HEK293 (cell line): ENCODE measurements at regions not wholly inside any gene's neighbourhood (a gene's known extent, or its start where the extent isn't known, plus 50 kb on each side); places are given as distances from the start of the nearest gene placed in this dataset.

Experiments
- FEZF1 ChIP-seq: fragments of 450-650 bp; formaldehyde crosslinking; IDR thresholded peaks from 2 replicates; pipeline ENCODE4 v1.5.1; 2016; ENCODE audit warnings: missing biosample characterization, missing genetic modification characterization
- GLI2 ChIP-seq: fragments of 450-650 bp; formaldehyde crosslinking; IDR thresholded peaks from 2 replicates; pipeline ENCODE4; 2017; ENCODE audit warnings: missing biosample characterization, missing genetic modification characterization, low read depth, borderline replicate concordance
- HOXD13 ChIP-seq: sonication (generic); formaldehyde crosslinking; IDR thresholded peaks from 2 replicates; pipeline ENCODE4 v1.8.0; 2022; ENCODE audit warnings: missing genetic modification reagents, borderline replicate concordance
- KLF10 ChIP-seq: fragments of 450-650 bp; IDR thresholded peaks from 2 replicates; pipeline ENCODE4 v1.5.1; 2018; ENCODE audit warnings: missing biosample characterization, mild to moderate bottlenecking, missing genetic modification characterization
- KLF16 ChIP-seq: fragments of 450-650 bp; formaldehyde crosslinking; IDR thresholded peaks from 2 replicates; pipeline ENCODE4 v1.5.1; 2017; ENCODE audit warnings: missing biosample characterization, missing genetic modification characterization
- KLF8 ChIP-seq: fragments of 450-650 bp; formaldehyde crosslinking; IDR thresholded peaks from 2 replicates; pipeline ENCODE4 v1.5.1; 2016; ENCODE audit warnings: missing biosample characterization, missing genetic modification characterization
- SP3 ChIP-seq: fragments of 450-650 bp; formaldehyde crosslinking; IDR thresholded peaks from 2 replicates; pipeline ENCODE4 v1.5.1; 2016; ENCODE audit warnings: missing biosample characterization, missing genetic modification characterization
- TRIM28 ChIP-seq: IDR thresholded peaks from 2 replicates; pipeline ENCODE4 v1.6.1; 2011; ENCODE audit warnings: low read length, control low read depth, borderline replicate concordance
- YY2 ChIP-seq: fragments of 450-650 bp; formaldehyde crosslinking; IDR thresholded peaks from 2 replicates; pipeline ENCODE4 v1.5.1; 2016; ENCODE audit warnings: missing biosample characterization, missing genetic modification characterization
- ZFP37 ChIP-seq: fragments of 450-650 bp; formaldehyde crosslinking; IDR thresholded peaks from 2 replicates; pipeline ENCODE4 v1.5.1; 2016; ENCODE audit warnings: missing biosample characterization, missing genetic modification characterization
- ZNF138 ChIP-seq: fragments of 450-650 bp; formaldehyde crosslinking; IDR thresholded peaks from 2 replicates; pipeline ENCODE4 v1.5.1; 2016; ENCODE audit warnings: missing biosample characterization, missing genetic modification characterization, borderline replicate concordance
- ZNF157 ChIP-seq: fragments of 450-650 bp; formaldehyde crosslinking; IDR thresholded peaks from 2 replicates; pipeline ENCODE4 v1.5.1; 2016; ENCODE audit warnings: missing biosample characterization, missing genetic modification characterization
- ZNF169 ChIP-seq: fragments of 450-650 bp; formaldehyde crosslinking; IDR thresholded peaks from 2 replicates; pipeline ENCODE4 v1.5.1; 2016; ENCODE audit warnings: missing biosample characterization, missing genetic modification characterization
- ZNF211 ChIP-seq: fragments of 450-650 bp; formaldehyde crosslinking; IDR thresholded peaks from 2 replicates; pipeline ENCODE4 v1.5.1; 2016; ENCODE audit warnings: low read depth, missing biosample characterization, missing genetic modification characterization
- ZNF223 ChIP-seq: fragments of 450-650 bp; formaldehyde crosslinking; IDR thresholded peaks from 2 replicates; pipeline ENCODE4 v1.5.1; 2016; ENCODE audit warnings: missing biosample characterization, missing genetic modification characterization
- ZNF394 ChIP-seq: fragments of 450-650 bp; formaldehyde crosslinking; IDR thresholded peaks from 2 replicates; pipeline ENCODE4 v1.5.1; 2016; ENCODE audit warnings: missing biosample characterization, missing genetic modification characterization, mild to moderate bottlenecking, moderate library complexity, borderline replicate concordance
- ZNF48 ChIP-seq: fragments of 450-650 bp; formaldehyde crosslinking; IDR thresholded peaks from 2 replicates; pipeline ENCODE4 v1.5.1; 2016; ENCODE audit warnings: missing biosample characterization, missing genetic modification characterization
- ZNF510 ChIP-seq: fragments of 450-650 bp; formaldehyde crosslinking; IDR thresholded peaks from 2 replicates; pipeline ENCODE4 v1.5.1; 2018; ENCODE audit warnings: mild to moderate bottlenecking, missing genetic modification characterization, missing biosample characterization; ENCODE audit not compliant: insufficient replicate concordance
- ZNF571 ChIP-seq: fragments of 450-650 bp; formaldehyde crosslinking; IDR thresholded peaks from 2 replicates; pipeline ENCODE4 v1.5.0; 2017; ENCODE audit warnings: missing biosample characterization, missing genetic modification characterization
- ZNF623 ChIP-seq: fragments of 450-650 bp; formaldehyde crosslinking; IDR thresholded peaks from 2 replicates; pipeline ENCODE4 v1.5.1; 2016; ENCODE audit warnings: missing biosample characterization, missing genetic modification characterization
- ZNF658 ChIP-seq: fragments of 450-650 bp; formaldehyde crosslinking; IDR thresholded peaks from 2 replicates; pipeline ENCODE4; 2016; ENCODE audit warnings: missing biosample characterization, missing genetic modification characterization
- ZNF677 ChIP-seq: fragments of 450-650 bp; IDR thresholded peaks from 2 replicates; pipeline ENCODE4 v1.5.0; 2018; ENCODE audit warnings: missing biosample characterization, mild to moderate bottlenecking, missing genetic modification characterization, moderate library complexity
- ZNF843 ChIP-seq: fragments of 450-650 bp; formaldehyde crosslinking; IDR thresholded peaks from 2 replicates; pipeline ENCODE4 v1.5.1; 2016; ENCODE audit warnings: missing biosample characterization, missing genetic modification characterization
- TF ChIP-seq, protein P1 (sequence below): IDR thresholded peaks from 2 replicates; pipeline ENCODE4 v1.6.1; 2011; ENCODE audit warnings: mild to moderate bottlenecking, low read depth, low read length, borderline replicate concordance
- TF ChIP-seq, protein P2 (sequence below): fragments of 450-650 bp; formaldehyde crosslinking; IDR thresholded peaks from 2 replicates; pipeline ENCODE4 v1.5.1; 2016; ENCODE audit warnings: missing biosample characterization, missing genetic modification characterization
- TF ChIP-seq, protein P3 (sequence below): fragments of 450-650 bp; formaldehyde crosslinking; IDR thresholded peaks from 2 replicates; pipeline ENCODE4 v1.5.1; 2016; ENCODE audit warnings: missing biosample characterization, missing genetic modification characterization
- TF ChIP-seq, protein P4 (sequence below): fragments of 450-650 bp; formaldehyde crosslinking; IDR thresholded peaks from 2 replicates; pipeline ENCODE4 v1.5.0; 2017; ENCODE audit warnings: missing biosample characterization, missing genetic modification characterization, borderline replicate concordance
- TF ChIP-seq, protein P5 (sequence below): fragments of 450-650 bp; formaldehyde crosslinking; IDR thresholded peaks from 2 replicates; pipeline ENCODE4 v1.5.1; 2016; ENCODE audit warnings: missing biosample characterization, missing genetic modification characterization
- TF ChIP-seq, protein P6 (sequence below): fragments of 450-650 bp; formaldehyde crosslinking; IDR thresholded peaks from 2 replicates; pipeline ENCODE4 v1.5.1; 2016; ENCODE audit warnings: missing biosample characterization, missing genetic modification characterization
- TF ChIP-seq, protein P7 (sequence below): fragments of 450-650 bp; formaldehyde crosslinking; IDR thresholded peaks from 2 replicates; pipeline ENCODE4 v1.5.1; 2016; ENCODE audit warnings: missing biosample characterization, missing genetic modification characterization
- TF ChIP-seq, protein P8 (sequence below): fragments of 450-650 bp; formaldehyde crosslinking; IDR thresholded peaks from 2 replicates; pipeline ENCODE4 v1.5.1; 2016; ENCODE audit warnings: missing biosample characterization, missing genetic modification characterization

DNA sequence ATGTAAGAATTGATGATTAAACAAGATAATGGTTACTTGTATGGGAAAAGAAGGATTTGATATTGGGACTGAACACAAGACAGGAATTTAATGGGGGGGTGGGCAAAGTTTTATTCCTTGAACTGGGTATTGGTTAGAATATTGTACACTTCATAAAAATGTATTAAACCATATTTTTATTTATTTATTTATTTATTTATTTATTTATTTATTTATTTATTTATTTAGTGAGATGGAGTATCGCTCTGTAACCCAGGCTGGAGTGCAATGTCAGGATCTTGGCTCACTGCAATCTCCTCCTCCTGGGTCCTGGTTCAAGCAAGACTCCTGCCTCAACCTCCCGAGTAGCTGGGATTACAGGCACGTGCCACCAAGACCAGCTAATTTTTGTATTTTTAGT is 287.1 kb upstream of the SLITRK5 start (continued):
- TF ChIP-seq, protein P1, sequence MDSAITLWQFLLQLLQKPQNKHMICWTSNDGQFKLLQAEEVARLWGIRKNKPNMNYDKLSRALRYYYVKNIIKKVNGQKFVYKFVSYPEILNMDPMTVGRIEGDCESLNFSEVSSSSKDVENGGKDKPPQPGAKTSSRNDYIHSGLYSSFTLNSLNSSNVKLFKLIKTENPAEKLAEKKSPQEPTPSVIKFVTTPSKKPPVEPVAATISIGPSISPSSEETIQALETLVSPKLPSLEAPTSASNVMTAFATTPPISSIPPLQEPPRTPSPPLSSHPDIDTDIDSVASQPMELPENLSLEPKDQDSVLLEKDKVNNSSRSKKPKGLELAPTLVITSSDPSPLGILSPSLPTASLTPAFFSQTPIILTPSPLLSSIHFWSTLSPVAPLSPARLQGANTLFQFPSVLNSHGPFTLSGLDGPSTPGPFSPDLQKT: no peak
- no peak for TF ChIP-seq SP3 (tag by site-specific recombination)
- TF ChIP-seq FEZF1: no peak
- no peak; the same call in 1 of the 2 replicates for TF ChIP-seq GLI2 (tag by site-specific recombination)
- TF ChIP-seq ZFP37: 0 out of 2 replicates have a peak, but pooled peaks have one; percentile 34
- no peak for TF ChIP-seq ZNF677 (tag by site-specific recombination)
- TF ChIP-seq, protein P2, sequence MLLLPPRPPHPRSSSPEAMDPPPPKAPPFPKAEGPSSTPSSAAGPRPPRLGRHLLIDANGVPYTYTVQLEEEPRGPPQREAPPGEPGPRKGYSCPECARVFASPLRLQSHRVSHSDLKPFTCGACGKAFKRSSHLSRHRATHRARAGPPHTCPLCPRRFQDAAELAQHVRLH (tag by site-specific recombination): no peak
- no peak for TF ChIP-seq ZNF211 (tag by site-specific recombination)
- no peak for TF ChIP-seq ZNF843 (tag by site-specific recombination)
- TF ChIP-seq ZNF48: no peak
- TF ChIP-seq, protein P3, sequence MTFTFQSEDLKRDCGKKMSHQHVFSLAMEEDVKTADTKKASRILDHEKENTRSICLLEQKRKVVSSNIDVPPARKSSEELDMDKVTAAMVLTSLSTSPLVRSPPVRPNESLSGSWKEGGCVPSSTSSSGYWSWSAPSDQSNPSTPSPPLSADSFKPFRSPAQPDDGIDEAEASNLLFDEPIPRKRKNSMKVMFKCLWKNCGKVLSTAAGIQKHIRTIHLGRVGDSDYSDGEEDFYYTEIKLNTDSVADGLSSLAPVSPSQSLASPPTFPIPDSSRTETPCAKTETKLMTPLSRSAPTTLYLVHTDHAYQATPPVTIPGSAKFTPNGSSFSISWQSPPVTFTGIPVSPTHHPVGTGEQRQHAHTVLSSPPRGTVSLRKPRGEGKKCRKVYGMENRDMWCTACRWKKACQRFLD (tag by site-specific recombination): no peak
- TF ChIP-seq, protein P4, sequence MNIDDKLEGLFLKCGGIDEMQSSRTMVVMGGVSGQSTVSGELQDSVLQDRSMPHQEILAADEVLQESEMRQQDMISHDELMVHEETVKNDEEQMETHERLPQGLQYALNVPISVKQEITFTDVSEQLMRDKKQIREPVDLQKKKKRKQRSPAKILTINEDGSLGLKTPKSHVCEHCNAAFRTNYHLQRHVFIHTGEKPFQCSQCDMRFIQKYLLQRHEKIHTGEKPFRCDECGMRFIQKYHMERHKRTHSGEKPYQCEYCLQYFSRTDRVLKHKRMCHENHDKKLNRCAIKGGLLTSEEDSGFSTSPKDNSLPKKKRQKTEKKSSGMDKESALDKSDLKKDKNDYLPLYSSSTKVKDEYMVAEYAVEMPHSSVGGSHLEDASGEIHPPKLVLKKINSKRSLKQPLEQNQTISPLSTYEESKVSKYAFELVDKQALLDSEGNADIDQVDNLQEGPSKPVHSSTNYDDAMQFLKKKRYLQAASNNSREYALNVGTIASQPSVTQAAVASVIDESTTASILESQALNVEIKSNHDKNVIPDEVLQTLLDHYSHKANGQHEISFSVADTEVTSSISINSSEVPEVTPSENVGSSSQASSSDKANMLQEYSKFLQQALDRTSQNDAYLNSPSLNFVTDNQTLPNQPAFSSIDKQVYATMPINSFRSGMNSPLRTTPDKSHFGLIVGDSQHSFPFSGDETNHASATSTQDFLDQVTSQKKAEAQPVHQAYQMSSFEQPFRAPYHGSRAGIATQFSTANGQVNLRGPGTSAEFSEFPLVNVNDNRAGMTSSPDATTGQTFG (tag by site-specific recombination): no peak
- no peak for TF ChIP-seq ZNF571 (tag by site-specific recombination)
- TF ChIP-seq ZNF157 (tag by site-specific recombination): no peak
- TF ChIP-seq, protein P5, sequence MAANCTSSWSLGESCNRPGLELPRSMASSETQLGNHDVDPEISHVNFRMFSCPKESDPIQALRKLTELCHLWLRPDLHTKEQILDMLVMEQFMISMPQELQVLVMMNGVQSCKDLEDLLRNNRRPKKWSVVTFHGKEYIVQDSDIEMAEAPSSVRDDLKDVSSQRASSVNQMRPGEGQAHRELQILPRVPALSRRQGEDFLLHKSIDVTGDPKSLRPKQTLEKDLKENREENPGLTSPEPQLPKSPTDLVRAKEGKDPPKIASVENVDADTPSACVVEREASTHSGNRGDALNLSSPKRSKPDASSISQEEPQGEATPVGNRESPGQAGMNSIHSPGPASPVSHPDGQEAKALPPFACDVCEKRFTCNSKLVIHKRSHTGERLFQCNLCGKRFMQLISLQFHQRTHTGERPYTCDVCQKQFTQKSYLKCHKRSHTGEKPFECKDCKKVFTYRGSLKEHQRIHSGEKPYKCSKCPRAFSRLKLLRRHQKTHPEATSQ (tag by site-specific recombination): no peak
- TF ChIP-seq KLF10 (tag by site-specific recombination): no peak
- TF ChIP-seq ZNF658 (tag by site-specific recombination): no peak
- no peak for TF ChIP-seq ZNF169 (tag by site-specific recombination)
- peak; percentile 38; the same call in 1 of the 2 replicates for TF ChIP-seq ZNF623 (tag by site-specific recombination)
- TF ChIP-seq ZNF223 (tag by site-specific recombination): no peak
- TF ChIP-seq TRIM28: no peak
- TF ChIP-seq ZNF138 (tag by site-specific recombination): no peak
- TF ChIP-seq ZNF394 (tag by site-specific recombination): peak; percentile 84; the same call in 1 of the 2 replicates
- TF ChIP-seq, protein P6, sequence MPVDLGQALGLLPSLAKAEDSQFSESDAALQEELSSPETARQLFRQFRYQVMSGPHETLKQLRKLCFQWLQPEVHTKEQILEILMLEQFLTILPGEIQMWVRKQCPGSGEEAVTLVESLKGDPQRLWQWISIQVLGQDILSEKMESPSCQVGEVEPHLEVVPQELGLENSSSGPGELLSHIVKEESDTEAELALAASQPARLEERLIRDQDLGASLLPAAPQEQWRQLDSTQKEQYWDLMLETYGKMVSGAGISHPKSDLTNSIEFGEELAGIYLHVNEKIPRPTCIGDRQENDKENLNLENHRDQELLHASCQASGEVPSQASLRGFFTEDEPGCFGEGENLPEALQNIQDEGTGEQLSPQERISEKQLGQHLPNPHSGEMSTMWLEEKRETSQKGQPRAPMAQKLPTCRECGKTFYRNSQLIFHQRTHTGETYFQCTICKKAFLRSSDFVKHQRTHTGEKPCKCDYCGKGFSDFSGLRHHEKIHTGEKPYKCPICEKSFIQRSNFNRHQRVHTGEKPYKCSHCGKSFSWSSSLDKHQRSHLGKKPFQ: no peak
- TF ChIP-seq ZNF510 (tag by site-specific recombination): peak; percentile 72
- TF ChIP-seq YY2 (tag by site-specific recombination): no peak
- no peak for TF ChIP-seq HOXD13
- TF ChIP-seq, protein P7, sequence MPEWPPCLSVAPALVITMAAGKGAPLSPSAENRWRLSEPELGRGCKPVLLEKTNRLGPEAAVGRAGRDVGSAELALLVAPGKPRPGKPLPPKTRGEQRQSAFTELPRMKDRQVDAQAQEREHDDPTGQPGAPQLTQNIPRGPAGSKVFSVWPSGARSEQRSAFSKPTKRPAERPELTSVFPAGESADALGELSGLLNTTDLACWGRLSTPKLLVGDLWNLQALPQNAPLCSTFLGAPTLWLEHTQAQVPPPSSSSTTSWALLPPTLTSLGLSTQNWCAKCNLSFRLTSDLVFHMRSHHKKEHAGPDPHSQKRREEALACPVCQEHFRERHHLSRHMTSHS (tag by site-specific recombination): no peak
- no peak for TF ChIP-seq KLF8
- TF ChIP-seq, protein P8, sequence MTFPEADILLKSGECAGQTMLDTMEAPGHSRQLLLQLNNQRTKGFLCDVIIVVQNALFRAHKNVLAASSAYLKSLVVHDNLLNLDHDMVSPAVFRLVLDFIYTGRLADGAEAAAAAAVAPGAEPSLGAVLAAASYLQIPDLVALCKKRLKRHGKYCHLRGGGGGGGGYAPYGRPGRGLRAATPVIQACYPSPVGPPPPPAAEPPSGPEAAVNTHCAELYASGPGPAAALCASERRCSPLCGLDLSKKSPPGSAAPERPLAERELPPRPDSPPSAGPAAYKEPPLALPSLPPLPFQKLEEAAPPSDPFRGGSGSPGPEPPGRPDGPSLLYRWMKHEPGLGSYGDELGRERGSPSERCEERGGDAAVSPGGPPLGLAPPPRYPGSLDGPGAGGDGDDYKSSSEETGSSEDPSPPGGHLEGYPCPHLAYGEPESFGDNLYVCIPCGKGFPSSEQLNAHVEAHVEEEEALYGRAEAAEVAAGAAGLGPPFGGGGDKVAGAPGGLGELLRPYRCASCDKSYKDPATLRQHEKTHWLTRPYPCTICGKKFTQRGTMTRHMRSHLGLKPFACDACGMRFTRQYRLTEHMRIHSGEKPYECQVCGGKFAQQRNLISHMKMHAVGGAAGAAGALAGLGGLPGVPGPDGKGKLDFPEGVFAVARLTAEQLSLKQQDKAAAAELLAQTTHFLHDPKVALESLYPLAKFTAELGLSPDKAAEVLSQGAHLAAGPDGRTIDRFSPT (tag by site-specific recombination): no peak
- TF ChIP-seq KLF16 (tag by site-specific recombination): no peak
